ENCODE measurements at regions not wholly inside any gene's neighbourhood (a gene's known extent, or its start where the extent isn't known, plus 50 kb on each side); places are given as distances from the start of the nearest gene placed in this dataset.

DNA sequence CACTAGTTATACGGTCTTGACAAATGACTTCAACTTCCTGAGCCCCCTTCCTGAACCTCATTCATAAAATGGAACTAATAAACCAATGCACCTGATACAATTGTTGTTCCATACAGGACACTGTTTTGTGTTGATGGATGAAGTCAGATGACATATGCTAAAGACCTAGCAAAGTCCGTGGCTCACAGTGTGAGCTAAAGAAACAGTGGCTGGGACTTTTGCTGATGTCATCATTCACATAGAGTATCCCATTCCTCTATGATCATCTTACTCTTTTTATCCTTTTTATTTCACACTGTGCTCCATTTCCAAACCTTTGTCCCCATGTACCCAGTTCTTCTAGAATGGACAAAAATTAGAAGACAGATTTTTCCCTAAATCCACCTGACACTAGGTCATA is 83.7 kb upstream of the KAZN start:
- POLR2A ChIA-PET, result no interaction called here
- Histone ChIP-seq H3K9me1 (replicated peaks; ENCODE audit: control insufficient read depth, extremely low read depth, insufficient read depth, low read length) (no peaks in the 10 kb centered on the region), H3K27me3 (ENCODE audit: control insufficient read depth in 2 of 2, insufficient read depth in 2 of 2, low read length in 2 of 2) (no peaks in the 10 kb centered on the region), H4K20me1 (replicated peaks; ENCODE audit: control insufficient read depth, extremely low read depth, insufficient read depth, low read length) (no peaks in the 10 kb centered on the region), H3K4me2 (ENCODE audit: insufficient read depth, low read length) (no peak overlapping the region), H3K9ac (replicated peaks; ENCODE audit: extremely low read depth, insufficient read depth, low read length) (no peak overlapping the region), H3K36me3 (ENCODE audit: control insufficient read depth in 2 of 2, extremely low read depth in 1 of 2, insufficient read depth in 2 of 2, low read length in 2 of 2) (no peaks in the 10 kb centered on the region), H3K9me3 (replicated peaks; ENCODE audit: control insufficient read depth, insufficient read depth, low read length) (peaks cover 6% of the 10 kb centered on the region), H2AFZ (ENCODE audit: low read depth, low read length) (no peak overlapping the region), H3K27ac (ENCODE audit: insufficient read depth, low read depth, low read length) (no peak overlapping the region), H3K4me1 (ENCODE audit: control insufficient read depth, extremely low read depth, insufficient read depth, low read length) (no peaks in the 10 kb centered on the region), H3K4me3 (replicated peaks in 1 of 3; ENCODE audit: insufficient read depth in 1 of 3, low read depth in 1 of 3, low read length in 3 of 3) (no peak overlapping the region), H3K79me2 (ENCODE audit: control insufficient read depth, insufficient read depth, low read length) (no peaks in the 10 kb centered on the region)
- CTCF ChIA-PET, result no interaction called here
- no peak for TF ChIP-seq FOS (IDR thresholded peaks at IDR 0.05; ENCODE audit: borderline replicate concordance, insufficient read depth, low read length)
- no peak for TF ChIP-seq POLR2A (IDR thresholded peaks at IDR 0.05; ENCODE audit: low read depth, low read length)
- TF ChIP-seq MYC (IDR thresholded peaks at IDR 0.05; ENCODE audit: low read depth, low read length), result no peak
- TF ChIP-seq EZH2 (IDR thresholded peaks at IDR 0.05; ENCODE audit: borderline replicate concordance, low read depth, low read length, severe bottlenecking), result no peak
- TF ChIP-seq GATA2 (IDR thresholded peaks at IDR 0.05; ENCODE audit: insufficient read depth, insufficient read length, low read depth, low read length), result no peak
- TF ChIP-seq, protein P1, sequence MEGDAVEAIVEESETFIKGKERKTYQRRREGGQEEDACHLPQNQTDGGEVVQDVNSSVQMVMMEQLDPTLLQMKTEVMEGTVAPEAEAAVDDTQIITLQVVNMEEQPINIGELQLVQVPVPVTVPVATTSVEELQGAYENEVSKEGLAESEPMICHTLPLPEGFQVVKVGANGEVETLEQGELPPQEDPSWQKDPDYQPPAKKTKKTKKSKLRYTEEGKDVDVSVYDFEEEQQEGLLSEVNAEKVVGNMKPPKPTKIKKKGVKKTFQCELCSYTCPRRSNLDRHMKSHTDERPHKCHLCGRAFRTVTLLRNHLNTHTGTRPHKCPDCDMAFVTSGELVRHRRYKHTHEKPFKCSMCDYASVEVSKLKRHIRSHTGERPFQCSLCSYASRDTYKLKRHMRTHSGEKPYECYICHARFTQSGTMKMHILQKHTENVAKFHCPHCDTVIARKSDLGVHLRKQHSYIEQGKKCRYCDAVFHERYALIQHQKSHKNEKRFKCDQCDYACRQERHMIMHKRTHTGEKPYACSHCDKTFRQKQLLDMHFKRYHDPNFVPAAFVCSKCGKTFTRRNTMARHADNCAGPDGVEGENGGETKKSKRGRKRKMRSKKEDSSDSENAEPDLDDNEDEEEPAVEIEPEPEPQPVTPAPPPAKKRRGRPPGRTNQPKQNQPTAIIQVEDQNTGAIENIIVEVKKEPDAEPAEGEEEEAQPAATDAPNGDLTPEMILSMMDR (IDR thresholded peaks at IDR 0.05; ENCODE audit: extremely low read depth in 1 of 2, insufficient read depth in 1 of 2, low read depth in 1 of 2, low read length in 2 of 2), result no peak
- TF ChIP-seq JUN (IDR thresholded peaks at IDR 0.05; ENCODE audit: borderline replicate concordance, insufficient read depth, insufficient read length, low read depth), result no peak
- TF ChIP-seq, protein P2, sequence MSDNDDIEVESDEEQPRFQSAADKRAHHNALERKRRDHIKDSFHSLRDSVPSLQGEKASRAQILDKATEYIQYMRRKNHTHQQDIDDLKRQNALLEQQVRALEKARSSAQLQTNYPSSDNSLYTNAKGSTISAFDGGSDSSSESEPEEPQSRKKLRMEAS (IDR thresholded peaks at IDR 0.05; ENCODE audit: insufficient read depth, insufficient read length), result no peak
- TF ChIP-seq POLR2AphosphoS5 (IDR thresholded peaks at IDR 0.05; ENCODE audit: insufficient read depth, low read depth, low read length), result no peak
- DNase-seq (ENCODE audit: low read depth, low spot score) (no peak), FAIRE-seq (no peak)
- no TSS peak for BruUV-seq (replicated peaks)
- intact Hi-C loops (cut with micrococcal nuclease) (no loop called here), dilution Hi-C loops (cut with MboI; ENCODE audit: extremely low pct_ligation_motif_present, low sequenced_read_pairs) (no loop called here)
